Caki2 (cell line): ENCODE measurements at regions not wholly inside any gene's neighbourhood (a gene's known extent, or its start where the extent isn't known, plus 50 kb on each side); places are given as distances from the start of the nearest gene placed in this dataset.
"Not testable (repeated sequence)": the region's sequence is repeated elsewhere in the genome, so short reads cannot be mapped to it uniquely, and the experiment has no call there.

Experiments
- DNase-seq: peaks from one replicate; pipeline ENCODE4 v3.0.0-alpha.2; 2015; ENCODE audit warnings: low read depth
- in situ Hi-C: cut with HindIII; loops from 2 replicates; pipeline ENCODE4 v1.10.0; 2016; ENCODE audit warnings: low sequenced_read_pairs, low pct_unique_long_range_greater_than_20kb, mixed read lengths

DNA sequence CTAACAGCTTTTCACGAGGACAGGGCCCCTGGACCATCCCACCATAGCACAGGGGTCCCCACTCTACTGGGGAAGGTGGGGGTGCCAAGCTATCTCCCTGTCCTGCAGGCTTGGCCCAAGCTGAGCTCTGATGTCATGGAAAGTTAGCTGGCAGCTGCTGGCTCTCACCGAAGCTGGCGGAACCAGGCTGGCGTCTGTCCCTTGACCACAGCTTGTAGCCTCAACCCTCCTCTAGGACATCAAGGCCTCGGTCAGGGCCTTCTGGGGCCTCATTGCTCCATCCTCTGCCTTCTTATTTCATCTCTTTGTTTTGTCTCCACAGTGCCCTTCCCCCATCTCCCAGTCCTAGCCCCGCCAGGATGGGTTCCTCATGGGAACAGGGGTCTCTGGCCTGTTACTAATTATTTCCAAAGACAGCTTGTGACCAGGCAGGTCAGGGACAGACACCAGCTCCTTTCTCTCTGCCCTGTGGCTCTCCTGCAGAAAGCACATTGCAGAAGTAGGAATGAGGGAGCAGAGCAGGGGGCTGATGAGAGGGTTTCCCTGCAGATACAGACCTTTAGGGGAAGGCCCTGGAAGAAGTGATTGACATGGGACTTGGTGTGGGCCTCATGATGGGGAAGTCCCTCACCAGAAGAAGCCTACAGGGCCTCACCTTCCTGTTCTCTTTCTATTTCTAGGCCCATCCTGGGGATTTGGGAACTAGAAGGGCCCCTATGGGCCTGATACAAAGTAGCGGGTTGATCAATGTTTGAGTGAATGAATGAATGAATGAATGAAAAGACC lies 97.5 kb upstream of the ALX4 start:
- in situ Hi-C loops = no loop called here
- DNase-seq = no peak

GRCh38 chr11:44408141-44408540 lies 98.2 kb upstream of the ALX4 start:
- in situ Hi-C loops = no loop called here
- DNase-seq = no peak

DNA sequence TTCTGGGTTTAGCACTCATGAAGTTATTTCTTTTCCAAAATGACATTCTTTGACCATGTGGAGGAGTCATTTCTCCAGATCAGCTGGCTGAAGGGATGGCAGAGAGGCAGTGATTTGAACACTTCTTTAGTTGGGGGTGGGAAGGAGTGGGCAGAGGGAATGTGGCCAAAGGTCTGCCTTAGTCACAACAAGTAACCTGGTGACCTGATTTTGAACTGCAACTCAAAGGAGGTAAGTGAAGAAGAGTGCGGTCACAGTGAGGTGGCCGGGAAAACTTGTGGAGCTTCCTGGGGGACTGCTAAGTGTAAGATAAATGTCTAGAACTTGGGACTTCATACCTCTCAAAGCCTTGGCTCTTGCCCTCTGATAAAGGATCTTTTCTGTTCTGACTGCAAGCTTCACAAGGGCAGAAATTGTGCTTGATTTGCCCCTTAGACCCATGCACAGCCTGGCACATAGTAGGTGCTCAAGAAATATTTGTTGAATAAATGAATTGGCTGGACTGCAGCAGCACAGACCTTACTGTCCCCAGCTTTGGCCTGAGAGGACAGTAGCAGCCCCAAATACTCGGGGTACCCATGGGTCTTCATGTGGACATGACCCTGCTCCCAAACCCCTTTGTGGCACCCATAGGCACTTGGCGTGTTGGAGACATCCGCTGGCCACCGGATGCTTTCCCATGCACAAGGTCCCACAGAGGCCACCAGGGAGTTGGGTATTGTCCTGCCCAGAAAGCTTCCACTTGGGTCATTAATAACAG lies 99.0 kb upstream of the ALX4 start:
- DNase-seq = no peak
- in situ Hi-C loops = no loop called here

DNA sequence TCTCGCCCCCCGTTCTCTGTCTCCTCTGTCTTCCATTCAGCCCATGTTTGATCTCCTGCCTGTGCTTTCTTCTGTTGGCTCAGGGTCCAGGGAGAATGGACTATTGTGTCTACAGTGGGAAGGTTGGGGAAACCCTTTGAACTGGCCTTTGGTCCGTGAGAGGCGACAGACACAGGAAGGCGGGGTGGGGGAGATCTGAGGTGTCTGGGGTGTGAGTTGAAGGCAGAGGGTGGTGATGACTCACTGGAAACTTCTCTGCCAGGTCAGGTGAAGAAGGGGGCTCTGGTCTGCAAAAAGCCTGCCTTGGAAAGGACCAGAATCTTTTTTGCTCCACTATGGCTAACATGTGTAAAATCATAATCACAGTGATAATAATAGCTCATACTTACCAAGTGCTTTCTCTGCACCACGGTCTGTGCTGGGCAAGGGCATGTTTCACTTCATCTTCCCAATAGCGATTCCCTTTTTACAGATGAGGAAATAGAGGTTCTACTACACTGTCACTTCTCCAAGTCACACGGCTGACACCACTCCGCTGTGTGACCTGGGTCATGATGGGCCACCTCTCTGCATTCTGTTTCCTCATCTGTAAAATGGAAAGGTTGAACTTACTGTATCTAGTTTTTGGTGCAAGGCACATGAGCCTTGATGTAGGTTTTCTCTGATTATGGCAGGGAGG lies 99.8 kb upstream of the ALX4 start:
- in situ Hi-C loops = no loop called here
- DNase-seq = no peak

DNA sequence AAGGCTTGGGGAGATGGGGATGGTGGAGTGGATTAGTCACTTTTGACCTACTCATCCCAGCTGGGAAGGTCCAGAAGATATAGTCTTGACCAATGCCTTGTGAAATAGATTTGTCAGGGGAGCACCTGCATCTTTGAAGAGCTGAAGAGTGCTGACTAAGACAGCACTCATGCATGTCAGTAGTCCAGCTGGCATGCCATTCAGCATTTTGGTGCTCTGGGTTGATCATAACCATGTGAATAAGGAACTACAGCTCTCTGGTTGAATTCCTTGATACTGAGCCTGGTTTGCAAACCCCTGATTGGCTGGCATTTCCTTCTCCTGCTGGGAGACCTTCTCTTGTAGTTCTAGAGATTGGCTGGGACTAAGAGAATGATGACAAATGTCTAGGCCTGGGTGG lies 106.8 kb upstream of the ALX4 start:
- peak; percentile 58 for DNase-seq
- in situ Hi-C loops = no loop called here

- no peak for DNase-seq
- in situ Hi-C loops = no loop called here
Observed at GRCh38 chr11:44417731-44418455, 108.0 kb upstream of the ALX4 start.

DNA sequence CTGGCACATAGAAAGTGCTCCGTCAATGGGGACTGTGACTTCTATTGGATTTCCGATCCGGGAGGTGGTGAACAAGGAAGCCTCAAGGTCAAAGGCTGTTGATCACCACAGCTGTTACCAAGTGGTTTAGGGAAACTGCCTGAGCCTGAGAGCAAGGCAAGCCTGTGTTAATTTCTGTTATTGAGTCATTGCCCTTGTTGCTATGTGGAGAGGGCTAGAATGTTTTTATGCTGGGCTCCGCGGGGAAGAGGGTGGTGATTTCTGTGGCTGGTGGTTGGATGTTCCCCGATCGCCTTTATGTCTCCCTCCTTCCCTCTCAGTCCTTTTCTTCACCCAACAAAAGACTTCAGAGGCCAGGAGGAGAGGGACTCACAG lies 108.5 kb upstream of the ALX4 start:
- in situ Hi-C loops = no loop called here
- no peak for DNase-seq

DNA sequence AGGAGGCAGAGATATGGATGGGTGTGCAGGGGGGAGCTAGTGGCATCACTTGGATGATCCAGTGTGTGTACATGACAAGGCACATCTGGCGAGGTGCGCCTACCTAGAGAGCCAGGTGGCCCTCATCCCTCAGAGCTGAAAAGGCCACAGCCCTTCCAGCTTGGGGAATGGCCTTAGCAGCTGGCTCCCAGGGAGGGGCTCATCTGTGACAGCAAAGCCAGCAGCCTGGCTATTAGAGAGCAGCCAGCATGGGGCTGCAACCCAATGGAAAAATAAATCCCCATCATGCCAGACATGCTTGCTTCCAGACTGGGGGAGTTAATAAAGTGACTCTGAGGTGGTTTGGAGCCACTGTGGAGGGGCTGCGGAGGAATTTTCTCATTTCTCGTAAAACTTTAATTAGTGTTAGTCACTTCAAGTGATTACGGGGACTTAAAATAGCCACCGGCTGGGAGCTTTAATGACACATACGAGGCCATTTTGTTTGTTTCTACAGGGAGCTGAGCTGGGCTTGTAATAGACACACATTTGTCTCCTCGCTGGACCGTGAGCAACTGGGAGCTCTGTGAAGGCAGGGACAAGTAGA lies 111.2 kb upstream of the ALX4 start:
- no peak for DNase-seq
- in situ Hi-C loops = no loop called here

DNA sequence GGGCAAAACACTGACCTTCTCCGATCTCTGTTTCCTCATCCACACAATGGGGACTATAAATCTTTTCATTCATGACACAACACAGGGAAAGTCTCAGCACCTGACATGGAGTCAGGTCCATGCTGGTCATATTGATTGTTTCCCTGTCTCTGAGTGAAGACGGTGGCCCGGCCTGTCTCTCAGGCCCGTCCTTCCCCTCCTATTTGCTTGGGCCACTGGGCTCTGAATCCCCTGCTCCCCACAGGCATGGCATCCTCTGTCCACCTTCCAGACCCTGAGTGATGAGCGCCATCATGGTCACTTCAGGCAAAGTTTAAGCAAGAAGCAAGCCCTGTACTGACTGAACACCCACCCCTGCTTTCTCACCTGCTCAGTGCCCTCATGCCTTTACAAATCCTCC lies 113.3 kb upstream of the ALX4 start:
- in situ Hi-C loops = no loop called here
- no peak for DNase-seq

- in situ Hi-C loops = no loop called here
- DNase-seq = no peak
Observed at GRCh38 chr11:44424841-44425240, 114.9 kb upstream of the ALX4 start.

DNA sequence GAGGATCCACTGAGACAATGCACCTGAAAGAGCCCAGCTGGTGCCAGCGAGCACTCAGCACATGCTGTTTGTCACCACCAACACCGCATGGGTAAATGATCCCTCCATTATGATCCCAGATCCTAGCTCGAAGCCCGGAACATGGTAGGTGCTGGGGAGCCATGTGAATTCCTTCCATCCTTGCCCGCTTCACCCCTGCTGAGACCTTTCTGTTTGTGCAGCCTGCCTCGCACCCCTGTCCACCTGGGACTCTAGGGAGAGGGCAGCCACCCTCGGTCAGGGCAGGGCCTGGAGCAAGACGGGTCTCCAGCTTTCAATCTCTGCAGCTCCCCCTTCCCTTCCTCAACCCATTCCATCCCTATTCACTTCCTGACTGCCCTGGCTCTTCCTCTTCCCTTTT lies 116.2 kb upstream of the ALX4 start:
- in situ Hi-C loops = no loop called here
- DNase-seq = no peak

- in situ Hi-C loops = no loop called here
- no peak for DNase-seq
Observed at GRCh38 chr11:44426958-44427357, 117.0 kb upstream of the ALX4 start.

DNA sequence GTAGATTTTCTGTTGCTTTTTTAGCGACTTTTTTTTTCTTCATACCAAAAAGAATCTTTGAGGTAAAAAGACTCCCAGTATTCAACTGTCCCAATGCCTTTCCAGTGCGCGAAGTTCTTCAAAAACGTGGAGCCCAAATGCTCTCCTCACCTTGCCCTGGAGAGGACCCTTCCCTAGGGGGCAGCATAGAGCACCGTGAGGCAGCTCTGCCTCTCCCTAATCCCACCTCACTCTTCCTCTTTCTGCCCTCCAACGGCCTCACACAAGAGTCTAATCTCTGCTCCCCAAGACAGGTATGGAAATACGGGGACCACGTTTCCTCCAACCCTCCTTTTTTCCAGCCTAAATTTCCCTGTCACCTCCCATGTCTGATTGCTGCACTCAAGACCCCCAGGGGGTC lies 117.5 kb upstream of the ALX4 start:
- in situ Hi-C loops = no loop called here
- no peak for DNase-seq

GRCh38 chr11:44430140-44430539 lies 120.2 kb upstream of the ALX4 start:
- DNase-seq = no peak
- in situ Hi-C loops = no loop called here

GRCh38 chr11:44434191-44434590 lies 124.3 kb upstream of the ALX4 start:
- in situ Hi-C loops = no loop called here

DNA sequence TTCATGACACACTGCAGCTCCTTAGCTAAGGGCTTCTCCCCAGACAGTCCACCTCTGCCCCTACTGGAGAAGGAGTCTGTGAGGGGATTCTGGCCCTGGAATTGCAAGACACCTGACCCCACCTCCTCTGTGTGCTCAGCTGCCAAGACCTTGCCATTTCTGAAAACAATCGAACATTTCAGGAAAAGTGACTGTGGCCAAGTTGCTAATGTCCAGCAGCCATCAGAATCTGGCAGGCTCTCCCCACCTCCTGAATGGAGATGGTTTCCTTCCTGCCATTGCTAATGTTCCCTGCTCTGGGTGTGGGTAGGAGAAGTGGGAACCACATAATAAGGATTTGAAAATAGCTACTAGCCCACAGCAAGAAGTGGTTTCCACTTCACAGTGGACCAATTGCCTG lies 127.2 kb upstream of the ALX4 start:
- no peak for DNase-seq
- in situ Hi-C loops = no loop called here

More at GRCh38 chr11:44434191-44434590, 124.3 kb upstream of the ALX4 start:
- no peak for DNase-seq

DNA sequence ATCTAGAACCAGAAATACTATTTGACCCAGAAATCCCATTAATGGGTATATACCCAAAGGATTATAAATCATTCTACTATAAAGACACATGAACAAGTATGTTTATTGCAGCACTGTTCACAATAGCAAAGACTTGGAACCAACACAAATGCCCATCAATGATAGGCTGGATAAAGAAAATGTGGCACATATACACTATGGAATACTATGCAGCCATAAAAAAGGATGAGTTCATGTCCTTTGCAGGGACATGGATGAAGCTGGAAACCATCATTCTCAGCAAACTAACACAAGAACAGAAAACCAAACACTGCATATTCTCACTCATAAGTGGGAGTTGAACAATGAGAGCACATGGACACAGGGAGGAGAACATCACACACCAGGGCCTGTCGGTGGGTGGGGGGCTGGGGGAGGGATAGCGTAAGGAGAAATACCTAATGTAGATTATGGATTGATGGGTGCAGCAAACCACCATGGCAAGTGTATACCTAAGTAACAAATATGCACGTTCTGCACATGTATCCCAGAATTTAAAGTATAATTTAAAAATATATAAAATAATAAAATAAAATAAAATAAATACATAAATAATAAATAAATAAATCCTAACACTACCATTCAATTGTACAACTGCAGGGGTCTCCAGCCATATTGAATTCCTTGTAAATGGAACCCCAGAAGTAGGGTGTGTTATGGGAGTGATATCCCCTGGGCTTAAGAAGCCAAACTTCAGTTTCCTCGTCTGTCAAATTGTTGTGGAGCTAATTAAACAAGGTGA lies 122.4 kb upstream of the CD82 start:
- DNase-seq, in situ Hi-C loops: not testable (repeated sequence)
